HFFc6 (cell line): ENCODE measurements at regions not wholly inside any gene's neighbourhood (a gene's known extent, or its start where the extent isn't known, plus 50 kb on each side); places are given as distances from the start of the nearest gene placed in this dataset.

ENCODE experiments used
- DNase-seq: peaks from one replicate; pipeline ENCODE4 v3.0.0-alpha.2; 2018
- H3K27ac Mint-ChIP-seq: 2 replicates; pipeline ENCODE4 v1.8.0; 2020; ENCODE audit warnings: mild to moderate bottlenecking, mixed read lengths
- H3K27me3 Mint-ChIP-seq: 2 replicates; pipeline ENCODE4 v1.8.0; 2021; ENCODE audit warnings: mild to moderate bottlenecking, moderate library complexity, mixed read lengths; ENCODE audit not compliant: insufficient read depth
- H3K36me3 Mint-ChIP-seq: 2 replicates; pipeline ENCODE4 v1.8.0; 2021; ENCODE audit warnings: low read depth, mixed read lengths
- H3K4me1 Mint-ChIP-seq: 2 replicates; pipeline ENCODE4 v1.8.0; 2020; ENCODE audit warnings: low read depth, mixed read lengths
- H3K4me3 Mint-ChIP-seq: 2 replicates; pipeline ENCODE4 v1.8.0; 2020; ENCODE audit warnings: mild to moderate bottlenecking, moderate library complexity, mixed read lengths
- H3K9me3 Mint-ChIP-seq: 2 replicates; pipeline ENCODE4 v1.8.0; 2020; ENCODE audit warnings: mild to moderate bottlenecking, mixed read lengths
- TF ChIP-seq, protein P1 (sequence below): fragments of 200-600 bp; sonication (generic); IDR thresholded peaks from 2 replicates; pipeline ENCODE4 v1.5.0; 2021; ENCODE audit warnings: antibody characterized with exemption, mild to moderate bottlenecking

DNA sequence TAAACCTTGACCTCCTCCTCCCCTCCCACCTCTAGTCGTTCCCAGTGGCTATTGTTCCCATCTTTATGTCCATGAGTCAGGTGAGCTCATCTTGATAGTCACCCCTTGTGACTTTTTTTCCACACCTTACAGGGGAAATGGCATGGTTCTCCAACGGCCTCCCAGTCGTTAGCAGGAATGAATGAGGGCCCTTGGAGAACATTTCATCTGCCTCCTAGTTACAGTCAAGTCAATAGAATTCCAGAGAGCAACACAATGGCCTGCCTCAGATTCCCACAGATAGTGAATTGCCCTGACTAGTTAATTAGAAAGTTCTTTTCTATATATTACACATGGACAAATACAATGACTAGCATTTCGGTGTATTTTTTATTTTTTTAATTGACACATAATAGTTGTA, 262.6 kb downstream of the ATPSCKMT start:
- Mint-ChIP-seq H3K4me3 (no peak overlapping the region), H3K9me3 (peaks cover 6% of the 10 kb centered on the region; the same call in 1 of the 2 replicates), H3K4me1 (no peaks in the 10 kb centered on the region), H3K27me3 (peaks cover 7% of the 10 kb centered on the region), H3K27ac (no peak overlapping the region), H3K36me3 (0 out of 2 replicates have a peak, but pooled peaks cover 5% of the 10 kb centered on the region)
- DNase-seq: no peak
- TF ChIP-seq, protein P1, sequence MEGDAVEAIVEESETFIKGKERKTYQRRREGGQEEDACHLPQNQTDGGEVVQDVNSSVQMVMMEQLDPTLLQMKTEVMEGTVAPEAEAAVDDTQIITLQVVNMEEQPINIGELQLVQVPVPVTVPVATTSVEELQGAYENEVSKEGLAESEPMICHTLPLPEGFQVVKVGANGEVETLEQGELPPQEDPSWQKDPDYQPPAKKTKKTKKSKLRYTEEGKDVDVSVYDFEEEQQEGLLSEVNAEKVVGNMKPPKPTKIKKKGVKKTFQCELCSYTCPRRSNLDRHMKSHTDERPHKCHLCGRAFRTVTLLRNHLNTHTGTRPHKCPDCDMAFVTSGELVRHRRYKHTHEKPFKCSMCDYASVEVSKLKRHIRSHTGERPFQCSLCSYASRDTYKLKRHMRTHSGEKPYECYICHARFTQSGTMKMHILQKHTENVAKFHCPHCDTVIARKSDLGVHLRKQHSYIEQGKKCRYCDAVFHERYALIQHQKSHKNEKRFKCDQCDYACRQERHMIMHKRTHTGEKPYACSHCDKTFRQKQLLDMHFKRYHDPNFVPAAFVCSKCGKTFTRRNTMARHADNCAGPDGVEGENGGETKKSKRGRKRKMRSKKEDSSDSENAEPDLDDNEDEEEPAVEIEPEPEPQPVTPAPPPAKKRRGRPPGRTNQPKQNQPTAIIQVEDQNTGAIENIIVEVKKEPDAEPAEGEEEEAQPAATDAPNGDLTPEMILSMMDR: no peak

DNA sequence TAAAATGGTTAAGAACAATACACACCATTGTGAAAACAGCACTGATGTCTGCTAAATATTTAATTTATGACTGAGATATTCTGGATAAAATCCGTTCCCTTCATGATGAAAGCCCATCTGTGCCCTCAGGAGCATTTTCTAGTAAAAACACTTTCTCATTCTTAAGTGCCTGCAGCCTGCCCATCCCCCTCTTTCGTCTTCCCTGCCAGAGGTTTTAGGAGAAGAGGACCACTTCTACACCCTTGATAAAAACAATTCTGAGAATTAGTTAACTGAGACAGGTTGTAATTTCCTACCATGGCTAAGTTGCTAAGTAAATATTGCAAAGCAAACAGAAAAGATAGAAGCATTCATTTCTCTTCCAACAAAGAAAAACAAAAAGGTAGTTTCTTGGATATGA, 272.6 kb downstream of the ATPSCKMT start:
- no peak for DNase-seq
- Mint-ChIP-seq H3K4me1 (peaks cover 8% of the 10 kb centered on the region), H3K27me3 (peaks cover 2% of the 10 kb centered on the region; the same call in 1 of the 2 replicates), H3K36me3 (no peaks in the 10 kb centered on the region), H3K4me3 (no peak overlapping the region), H3K9me3 (no peaks in the 10 kb centered on the region), H3K27ac (no peak overlapping the region)
- TF ChIP-seq, protein P1: no peak

DNA sequence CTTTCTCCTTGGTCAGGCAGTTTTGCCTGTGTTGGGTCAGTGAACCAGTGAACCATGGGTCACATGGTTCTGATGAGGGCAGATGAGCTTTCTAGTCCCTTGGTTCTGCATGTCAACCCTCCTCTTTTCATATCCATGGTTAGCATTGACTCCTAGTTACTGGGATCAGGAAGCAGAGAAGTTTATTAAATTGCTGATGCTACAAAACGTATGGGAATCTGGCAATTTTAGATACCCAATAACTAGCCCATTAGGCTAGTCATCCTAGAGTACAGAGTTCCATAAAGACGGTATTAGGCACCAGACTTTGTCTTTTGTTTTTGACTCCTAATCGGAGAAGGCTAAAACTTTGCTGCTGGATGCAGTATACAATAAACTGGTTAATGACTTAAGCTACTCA, 273.1 kb downstream of the ATPSCKMT start:
- H3K27me3 Mint-ChIP-seq: peaks cover 3% of the 10 kb centered on the region; the same call in 1 of the 2 replicates

DNA sequence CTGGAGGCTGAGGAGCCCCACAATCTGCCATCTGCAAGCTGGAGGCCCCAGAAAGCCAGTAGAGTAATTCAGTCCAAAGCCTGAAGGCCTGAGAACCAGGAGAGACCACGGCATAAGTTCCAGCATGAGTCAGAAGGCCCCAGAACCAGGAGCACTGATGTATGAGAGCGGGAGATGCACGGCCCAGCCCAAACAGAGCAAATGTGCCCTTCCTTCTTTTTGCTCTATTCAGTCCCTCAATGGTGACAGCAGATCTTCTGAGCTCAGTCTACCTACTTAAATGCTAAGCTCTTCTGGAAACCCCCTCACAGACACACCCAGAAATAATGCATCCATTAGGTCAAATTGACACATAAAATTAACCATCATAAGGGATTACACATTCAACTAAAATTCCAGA, 277.6 kb downstream of the ATPSCKMT start:
- TF ChIP-seq, protein P1: no peak
- peaks cover 11% of the 10 kb centered on the region for H3K9me3 Mint-ChIP-seq
- no peak overlapping the region for H3K27ac Mint-ChIP-seq
- DNase-seq: no peak
- H3K4me3 Mint-ChIP-seq: no peak overlapping the region
- no peaks in the 10 kb centered on the region for H3K4me1 Mint-ChIP-seq
- peaks cover 4% of the 10 kb centered on the region; the same call in 1 of the 2 replicates for H3K27me3 Mint-ChIP-seq
- peaks cover 8% of the 10 kb centered on the region; the same call in 1 of the 2 replicates for H3K36me3 Mint-ChIP-seq

More for the DNA sequence above, 273.1 kb downstream of the ATPSCKMT start:
- Mint-ChIP-seq H3K36me3 (no peaks in the 10 kb centered on the region), H3K4me3 (no peak overlapping the region), H3K27ac (no peak overlapping the region), H3K4me1 (peaks cover 8% of the 10 kb centered on the region), H3K9me3 (no peaks in the 10 kb centered on the region)
- DNase-seq: no peak
- TF ChIP-seq, protein P1: no peak

DNA sequence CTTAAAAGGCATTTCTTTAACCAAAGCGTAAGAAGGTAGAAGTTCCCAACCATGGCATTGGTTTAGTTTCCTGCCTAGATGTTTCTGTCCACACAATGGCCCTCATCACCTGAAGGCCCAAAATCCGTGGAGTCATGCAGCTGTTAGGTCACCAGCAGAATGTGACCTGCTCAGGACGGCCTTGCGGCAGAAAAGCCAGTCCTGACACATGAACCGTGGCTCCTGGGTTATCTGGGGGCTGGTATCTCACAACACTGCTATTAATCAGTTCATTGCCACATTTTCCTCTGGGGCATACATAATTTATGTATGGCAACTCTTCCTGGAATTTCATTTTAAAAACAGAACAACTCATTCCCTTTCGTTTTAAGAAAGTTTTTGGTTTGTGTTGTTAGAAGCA, 278.4 kb downstream of the ATPSCKMT start:
- Mint-ChIP-seq H3K4me3 (no peak overlapping the region), H3K27ac (no peak overlapping the region), H3K9me3 (peaks cover 11% of the 10 kb centered on the region), H3K36me3 (peaks cover 8% of the 10 kb centered on the region; the same call in 1 of the 2 replicates), H3K27me3 (peaks cover 4% of the 10 kb centered on the region; the same call in 1 of the 2 replicates), H3K4me1 (no peaks in the 10 kb centered on the region)
- no peak for DNase-seq
- TF ChIP-seq, protein P1: no peak
